Thoracic aorta (tissue), 2 donors: ENCODE measurements at regions not wholly inside any gene's neighbourhood (a gene's known extent, or its start where the extent isn't known, plus 50 kb on each side); places are given as distances from the start of the nearest gene placed in this dataset.

Experiments used
- ATAC-seq: fragments of 150-250 bp; one replicate; pipeline ENCODE4 v1.8.0; 2017; ENCODE audit warnings: low read depth; ENCODE audit not compliant: insufficient number of reproducible peaks, low FRiP score
- DNase-seq: peaks from one replicate; pipeline ENCODE4 v3.0.0-alpha.2; 2020; ENCODE audit warnings: low spot score
- H3K27ac ChIP-seq, 2 donors: fragments of 200-600 bp; sonication (generic); 1 replicate in 1 of 2; 2 replicates in 1 of 2; pipeline ENCODE4 v1.5.1; 2016; ENCODE audit warnings: mild to moderate bottlenecking in 2 of 2, moderate library complexity in 2 of 2
- H3K27me3 ChIP-seq: fragments of 200-600 bp; sonication (generic); replicated peaks from 2 replicates; pipeline ENCODE4 v1.6.0; 2016; ENCODE audit warnings: mild to moderate bottlenecking; ENCODE audit not compliant: insufficient read depth
- H3K36me3 ChIP-seq: fragments of 200-600 bp; sonication (generic); one replicate; pipeline ENCODE4 v1.5.1; 2016
- H3K4me1 ChIP-seq, 2 donors: fragments of 200-600 bp; sonication (generic); 1 replicate in 1 of 2; 2 replicates in 1 of 2; pipeline versions ENCODE4 v1.5.1 to v1.6.0; 2016; ENCODE audit warnings: low read depth in 2 of 2, mild to moderate bottlenecking in 1 of 2; ENCODE audit not compliant: control insufficient read depth in 1 of 2
- H3K4me3 ChIP-seq: fragments of 200-600 bp; sonication (generic); 2 replicates; pipeline ENCODE4 v1.5.1; 2016; ENCODE audit warnings: mild to moderate bottlenecking
- H3K9me3 ChIP-seq: fragments of 200-600 bp; sonication (generic); 2 replicates; pipeline ENCODE4 v1.5.1; 2016
- TF ChIP-seq, protein P1 (sequence below): fragments of 200-600 bp; sonication (generic); IDR thresholded peaks from one replicate; pipeline ENCODE4 v1.5.1; 2019; ENCODE audit warnings: antibody characterized with exemption

DNA sequence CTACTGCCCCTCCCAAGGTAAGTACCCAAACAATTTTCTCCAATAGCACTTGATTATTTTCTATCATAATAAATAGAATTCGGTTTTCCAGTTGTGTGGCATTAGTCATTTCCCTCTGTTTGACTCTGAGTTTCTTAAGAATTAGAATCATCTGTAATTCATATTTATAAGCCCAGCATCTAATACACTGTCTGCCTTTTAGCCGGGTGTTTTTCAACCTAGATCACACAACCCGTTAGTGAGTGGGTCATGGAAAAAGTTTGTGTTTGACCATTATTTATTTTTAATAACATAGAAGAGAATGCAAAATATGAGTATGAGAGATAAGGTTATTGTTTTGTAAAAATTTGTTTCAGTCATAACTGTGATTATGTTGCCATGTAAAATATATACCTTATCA lies 701.6 kb downstream of the RFPL4B start:
- TF ChIP-seq, protein P1, sequence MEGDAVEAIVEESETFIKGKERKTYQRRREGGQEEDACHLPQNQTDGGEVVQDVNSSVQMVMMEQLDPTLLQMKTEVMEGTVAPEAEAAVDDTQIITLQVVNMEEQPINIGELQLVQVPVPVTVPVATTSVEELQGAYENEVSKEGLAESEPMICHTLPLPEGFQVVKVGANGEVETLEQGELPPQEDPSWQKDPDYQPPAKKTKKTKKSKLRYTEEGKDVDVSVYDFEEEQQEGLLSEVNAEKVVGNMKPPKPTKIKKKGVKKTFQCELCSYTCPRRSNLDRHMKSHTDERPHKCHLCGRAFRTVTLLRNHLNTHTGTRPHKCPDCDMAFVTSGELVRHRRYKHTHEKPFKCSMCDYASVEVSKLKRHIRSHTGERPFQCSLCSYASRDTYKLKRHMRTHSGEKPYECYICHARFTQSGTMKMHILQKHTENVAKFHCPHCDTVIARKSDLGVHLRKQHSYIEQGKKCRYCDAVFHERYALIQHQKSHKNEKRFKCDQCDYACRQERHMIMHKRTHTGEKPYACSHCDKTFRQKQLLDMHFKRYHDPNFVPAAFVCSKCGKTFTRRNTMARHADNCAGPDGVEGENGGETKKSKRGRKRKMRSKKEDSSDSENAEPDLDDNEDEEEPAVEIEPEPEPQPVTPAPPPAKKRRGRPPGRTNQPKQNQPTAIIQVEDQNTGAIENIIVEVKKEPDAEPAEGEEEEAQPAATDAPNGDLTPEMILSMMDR: no peak
- Histone ChIP-seq H3K9me3 (no peaks in the 10 kb centered on the region), H3K4me1 (peaks cover 0 to 4% of the 10 kb centered on the region in 2 donors), H3K36me3 (no peaks in the 10 kb centered on the region), H3K27ac (no peak overlapping the region), H3K27me3 (no peaks in the 10 kb centered on the region), H3K4me3 (no peak overlapping the region)
- DNase-seq (no peak), ATAC-seq (no peak)

DNA sequence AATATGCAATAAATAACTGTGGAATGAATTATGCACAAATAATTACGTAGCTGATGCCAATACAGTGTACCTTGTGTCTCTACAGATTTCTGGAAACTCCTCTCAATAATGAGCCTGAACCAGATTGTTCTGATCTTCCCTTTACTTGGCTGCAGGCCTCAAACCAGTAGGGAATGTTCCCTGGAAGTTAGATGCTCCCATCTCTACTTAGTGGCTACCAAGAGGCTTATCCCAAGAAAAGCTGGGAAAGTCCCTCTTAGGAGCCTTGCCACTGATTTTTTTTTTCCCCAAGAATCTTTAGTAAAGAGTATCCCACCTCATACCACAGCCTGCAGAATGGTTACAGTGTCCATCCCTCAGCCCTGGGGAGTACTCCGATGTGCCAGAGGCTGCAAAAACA lies 702.1 kb downstream of the RFPL4B start:
- H3K27me3 ChIP-seq: no peaks in the 10 kb centered on the region
- no peak overlapping the region for H3K27ac ChIP-seq
- TF ChIP-seq, protein P1: no peak
- no peak overlapping the region for H3K4me3 ChIP-seq
- ATAC-seq: no peak
- H3K36me3 ChIP-seq: no peaks in the 10 kb centered on the region
- no peaks in the 10 kb centered on the region for H3K9me3 ChIP-seq
- H3K4me1 ChIP-seq: peaks cover 0 to 4% of the 10 kb centered on the region in 2 donors
- DNase-seq: no peak

DNA sequence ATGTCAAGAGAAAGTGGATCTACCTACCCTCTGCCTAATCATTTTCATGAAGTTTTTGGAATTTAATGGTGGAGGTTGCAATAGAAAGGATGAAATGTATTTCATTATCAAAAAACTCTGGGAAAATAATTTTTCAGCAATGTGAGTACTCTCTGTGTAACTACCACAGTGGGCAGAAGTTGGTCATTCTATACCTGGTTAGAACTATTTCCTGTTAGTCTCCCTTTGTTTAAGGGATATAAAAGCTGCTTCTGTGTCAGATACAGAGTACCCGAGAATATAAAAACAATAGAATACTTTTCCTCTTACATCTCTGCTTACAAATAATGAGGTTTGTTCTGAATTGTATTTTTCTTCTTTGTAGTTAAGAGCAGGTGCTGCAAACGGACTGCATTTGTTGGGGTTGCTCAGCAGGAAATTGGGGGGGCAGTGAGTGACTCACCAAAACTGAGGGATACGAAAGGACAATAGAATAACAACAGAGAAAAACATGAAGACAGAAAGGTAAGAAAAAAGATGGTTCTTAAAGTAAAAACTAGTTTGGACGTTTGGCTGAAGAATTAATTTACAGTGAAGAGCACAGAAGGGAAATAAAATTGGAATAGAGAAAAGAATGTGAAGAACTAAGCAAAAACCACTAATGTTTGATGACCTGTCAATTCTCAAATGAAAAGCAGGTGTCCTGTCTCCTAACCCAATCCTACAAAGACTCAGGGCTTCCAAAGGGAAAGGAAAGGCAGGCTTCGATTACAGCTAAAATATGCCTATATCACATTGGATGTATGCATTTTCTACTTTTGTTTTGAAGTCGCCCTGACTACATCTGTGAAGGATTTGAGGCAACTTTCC lies 703.1 kb downstream of the RFPL4B start:
- H3K9me3 ChIP-seq: no peaks in the 10 kb centered on the region
- TF ChIP-seq, protein P1: no peak
- no peak for ATAC-seq

DNA sequence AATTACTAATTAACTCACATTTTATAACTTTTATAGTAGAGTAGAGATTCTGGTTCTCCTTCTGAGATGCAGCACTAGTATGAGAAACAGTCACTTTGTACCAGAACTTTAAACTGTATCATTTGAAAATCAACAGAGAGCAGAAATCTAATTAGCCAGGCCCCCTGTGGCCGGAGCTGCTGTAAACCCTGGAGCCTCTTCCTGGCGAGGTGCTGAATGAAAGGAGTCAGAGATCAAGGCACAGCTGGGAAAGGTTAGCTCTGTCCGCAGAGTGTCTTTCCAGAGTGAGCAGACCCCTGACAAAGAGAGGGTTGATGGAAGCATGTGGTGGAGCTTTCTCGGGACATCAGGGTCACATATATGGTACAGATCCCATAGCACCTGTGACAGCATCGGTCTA lies 703.8 kb downstream of the RFPL4B start:
- no peak for DNase-seq
- Histone ChIP-seq H3K9me3 (no peaks in the 10 kb centered on the region), H3K36me3 (no peaks in the 10 kb centered on the region), H3K27ac (no peak overlapping the region), H3K4me3 (no peak overlapping the region), H3K4me1 (peaks cover 0 to 4% of the 10 kb centered on the region in 2 donors), H3K27me3 (no peaks in the 10 kb centered on the region)
- TF ChIP-seq, protein P1: no peak
- ATAC-seq: no peak

More for the DNA sequence above, 703.1 kb downstream of the RFPL4B start:
- H3K27ac ChIP-seq: no peak overlapping the region
- peaks cover 0 to 4% of the 10 kb centered on the region in 2 donors for H3K4me1 ChIP-seq
- no peaks in the 10 kb centered on the region for H3K36me3 ChIP-seq
- no peak for DNase-seq
- no peaks in the 10 kb centered on the region for H3K27me3 ChIP-seq
- H3K4me3 ChIP-seq: no peak overlapping the region

DNA sequence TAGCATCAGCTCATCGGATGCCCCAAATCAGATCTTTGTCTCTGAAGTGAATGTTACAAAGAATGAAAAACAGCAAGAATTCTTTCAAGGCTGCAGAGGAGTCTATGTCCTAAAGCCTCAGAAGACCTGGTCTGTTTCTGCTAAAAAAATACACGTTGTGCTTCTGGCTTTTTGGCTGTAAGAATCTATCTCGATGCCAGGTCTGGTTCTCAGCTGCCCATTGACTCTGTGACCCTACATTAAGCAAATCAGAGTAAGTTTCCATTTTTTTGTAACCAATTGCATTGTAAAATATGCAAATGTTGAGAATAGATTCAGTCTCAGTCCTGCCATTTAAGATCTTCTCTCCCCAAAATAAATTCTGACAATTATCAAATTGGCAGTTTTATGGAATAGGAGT lies 705.4 kb downstream of the RFPL4B start:
- H3K36me3 ChIP-seq: no peaks in the 10 kb centered on the region
- no peak overlapping the region for H3K27ac ChIP-seq
- ATAC-seq: no peak
- no peak overlapping the region for H3K4me3 ChIP-seq
- no peaks in the 10 kb centered on the region for H3K27me3 ChIP-seq
- peaks cover 0 to 4% of the 10 kb centered on the region in 2 donors for H3K4me1 ChIP-seq
- no peaks in the 10 kb centered on the region for H3K9me3 ChIP-seq
- DNase-seq: no peak
- TF ChIP-seq, protein P1: no peak
